ENCODE measurements at regions not wholly inside any gene's neighbourhood (a gene's known extent, or its start where the extent isn't known, plus 50 kb on each side); places are given as distances from the start of the nearest gene placed in this dataset.
A peak's percentile ranks its signal among the peaks of the same experiment; 100 is the strongest.

GRCh38 chr5:73256012-73256411 lies 83.0 kb downstream of the TMEM174 start:
- DNase-seq = no peak

GRCh38 chr5:73254642-73255041 lies 81.6 kb downstream of the TMEM174 start:
- DNase-seq = no peak

- no peak for DNase-seq
These were observed 80.2 kb downstream of the TMEM174 start for GRCh38 chr5:73253047-73253660.

GRCh38 chr5:73250645-73251044 lies 77.7 kb downstream of the TMEM174 start:
- DNase-seq = no peak

GRCh38 chr5:73242735-73243134 lies 69.7 kb downstream of the TMEM174 start:
- no peak for DNase-seq

- no peak for DNase-seq
These were observed 65.9 kb downstream of the TMEM174 start for GRCh38 chr5:73238873-73239272.

- DNase-seq = no peak
These were observed 63.6 kb downstream of the TMEM174 start for GRCh38 chr5:73236541-73237128.

- no peak for DNase-seq
These were observed 61.2 kb downstream of the TMEM174 start for GRCh38 chr5:73234204-73234555.

GRCh38 chr5:73233461-73234203 lies 60.6 kb downstream of the TMEM174 start:
- peak; percentile 28 for DNase-seq

GRCh38 chr5:73233053-73233460 lies 60.1 kb downstream of the TMEM174 start:
- DNase-seq = no peak

GRCh38 chr5:73232266-73233041 lies 59.5 kb downstream of the TMEM174 start:
- peak; percentile 13 for DNase-seq

- DNase-seq = no peak
These were observed 58.3 kb downstream of the TMEM174 start for GRCh38 chr5:73231246-73231778.

- no peak for DNase-seq
These were observed 57.6 kb downstream of the TMEM174 start for GRCh38 chr5:73230264-73231245.

- DNase-seq = no peak
These were observed 56.3 kb downstream of the TMEM174 start for GRCh38 chr5:73229271-73229670.

GRCh38 chr5:73228052-73228451 lies 55.1 kb downstream of the TMEM174 start:
- no peak for DNase-seq

Data from stimulated activated CD4-positive, alpha-beta T cell treated with anti-CD3 and anti-CD28 coated beads, Interleukin-15, amount 100 ng/mL, for 24 hours (primary cell).